GM12878 (cell line): ENCODE measurements at regions not wholly inside any gene's neighbourhood (a gene's known extent, or its start where the extent isn't known, plus 50 kb on each side); places are given as distances from the start of the nearest gene placed in this dataset.

Source experiments
- ATAC-seq: fragments of 200-7000 bp; cut with Tn5 transposase; 3 replicates; pipeline ENCODE4 v1.9.1; 2020; ENCODE audit warnings: mild to moderate bottlenecking, moderate library complexity
- BruUV-seq: library from RNA; stranded (reverse); fragments of 400-500 nt; replicated peaks from 2 replicates; lab custom pipeline; 2021; lab: Mats Ljungman, UMichigan
- CTCF ChIA-PET: fragments of 300-600 bp; sonication (Branson Sonifier 250); formaldehyde crosslinking; extraction: SDS; loops from one replicate; lab custom pipeline; 2021; ENCODE audit warnings: inconsistent platforms; lab: Yijun Ruan, JAX
- POLR2A ChIA-PET: fragments of 350-600 bp; formaldehyde crosslinking; extraction: SDS; loops from one replicate; lab custom pipeline; 2021; ENCODE audit warnings: inconsistent platforms; lab: Charles Lee
- RAD21 ChIA-PET: fragments of 300-600 bp; sonication (Branson Sonifier 250); formaldehyde crosslinking; loops from one replicate; lab custom pipeline; 2023; ENCODE audit warnings: antibody characterized with exemption; ENCODE audit not compliant: unreplicated experiment; lab: Charles Lee
- SMC1A ChIA-PET: fragments of 300-600 bp; sonication (Branson Sonifier 250); formaldehyde crosslinking; loops from one replicate; lab custom pipeline; 2023; ENCODE audit not compliant: unreplicated experiment, uncharacterized antibody; lab: Charles Lee
- DNase-seq: peaks from one replicate; pipeline ENCODE4 v3.0.0-alpha.2; 2011; ENCODE audit warnings: low read depth, low spot score
- FAIRE-seq: peaks from 3 replicates; lab custom pipeline; 2011; peaks lifted over from hg19 to GRCh38; lab: Jason Lieb, UNC
- H2AFZ ChIP-seq: 2 replicates; pipeline ENCODE4 v1.6.0; 2011; ENCODE audit warnings: low read depth, low read length, control low read depth; ENCODE audit not compliant: control insufficient read depth
- H3K27ac ChIP-seq: 2 replicates; pipeline ENCODE4 v1.5.1; 2011; ENCODE audit warnings: control low read depth; ENCODE audit not compliant: control insufficient read depth, insufficient read depth
- H3K27me3 ChIP-seq, 2 experiments: replicated peaks in 1 of 2; 2 replicates each; pipeline versions ENCODE4 v1.6.0 to v1.6.1; 2011; ENCODE audit warnings: low read length in 1 of 2; ENCODE audit not compliant: control insufficient read depth in 2 of 2, insufficient read depth in 2 of 2
- H3K36me3 ChIP-seq, 2 experiments: 2 replicates each; pipeline ENCODE4 v1.5.1; 2011; ENCODE audit warnings: low read length in 1 of 2; ENCODE audit not compliant: control insufficient read depth in 2 of 2, insufficient read depth in 2 of 2
- H3K4me1 ChIP-seq: 2 replicates; pipeline ENCODE4 v1.6.1; 2011; ENCODE audit warnings: mild to moderate bottlenecking, low read length, moderate library complexity, mixed read lengths; ENCODE audit not compliant: control insufficient read depth, insufficient read depth
- H3K4me2 ChIP-seq: 2 replicates; pipeline ENCODE4 v1.6.0; 2011; ENCODE audit warnings: control low read depth; ENCODE audit not compliant: control insufficient read depth, insufficient read depth
- H3K4me3 ChIP-seq: fragments of 200-600 bp; sonication (generic); 2 replicates; pipeline ENCODE4 v1.5.1; 2016
- H3K79me2 ChIP-seq: 2 replicates; pipeline ENCODE4 v1.6.0; 2011; ENCODE audit warnings: low read length; ENCODE audit not compliant: control insufficient read depth, insufficient read depth
- H3K9ac ChIP-seq: 2 replicates; pipeline ENCODE4 v1.8.0; 2011; ENCODE audit warnings: low read length, control low read depth, mixed read lengths; ENCODE audit not compliant: control insufficient read depth, insufficient read depth
- H3K9me3 ChIP-seq: replicated peaks from 3 replicates; pipeline ENCODE4 v1.5.1; 2011; ENCODE audit warnings: mild to moderate bottlenecking, low read length; ENCODE audit not compliant: control insufficient read depth, insufficient read depth
- H4K20me1 ChIP-seq: 2 replicates; pipeline ENCODE4 v1.6.0; 2011; ENCODE audit not compliant: control insufficient read depth, insufficient read depth
- CTCF ChIP-seq, 3 experiments: IDR thresholded peaks in 2 of 3; conservative IDR thresholded peaks in 1 of 3; 2 replicates each; pipeline ENCODE4 v1.5.1; 2011; ENCODE audit warnings: low read depth in 3 of 3, low read length in 3 of 3, mild to moderate bottlenecking in 3 of 3, control low read depth in 2 of 3, moderate library complexity in 2 of 3, inconsistent platforms in 1 of 3, mixed read lengths in 1 of 3; ENCODE audit not compliant: control insufficient read depth in 2 of 3, insufficient read depth in 1 of 3; ENCODE audit errors: extremely low read depth in 1 of 3
- ESRRA ChIP-seq: IDR thresholded peaks from 2 replicates; pipeline ENCODE4 v1.6.1; 2012; ENCODE audit warnings: mild to moderate bottlenecking, low read length, improper control_type of control experiment
- NFYB ChIP-seq: IDR thresholded peaks from 2 replicates; pipeline ENCODE4 v1.6.1; 2011; ENCODE audit warnings: low read depth, mild to moderate bottlenecking, low read length, improper control_type of control experiment, moderate library complexity; ENCODE audit not compliant: insufficient read depth
- PAX5 ChIP-seq: IDR thresholded peaks from 2 replicates; pipeline ENCODE4 v1.6.1; 2011; ENCODE audit warnings: low read depth, low read length, borderline replicate concordance
- RB1 ChIP-seq: fragments of 450-650 bp; formaldehyde crosslinking; IDR thresholded peaks from 2 replicates; pipeline ENCODE4 v1.6.1; 2017; ENCODE audit warnings: mild to moderate bottlenecking, borderline replicate concordance
- RELB ChIP-seq: fragments of 450-650 bp; IDR thresholded peaks from 2 replicates; pipeline ENCODE4 v1.6.1; 2017; ENCODE audit warnings: low read depth, mild to moderate bottlenecking, moderate library complexity
- RUNX3 ChIP-seq: IDR thresholded peaks from 2 replicates; pipeline ENCODE4 v1.6.1; 2012; ENCODE audit warnings: low read length, inconsistent platforms
- TCF12 ChIP-seq: IDR thresholded peaks from 2 replicates; pipeline ENCODE4 v1.6.1; 2011; ENCODE audit warnings: low read depth, mild to moderate bottlenecking, low read length
- WRNIP1 ChIP-seq: IDR thresholded peaks from 2 replicates; pipeline ENCODE4 v1.6.1; 2011; ENCODE audit warnings: low read depth, low read length, improper control_type of control experiment, borderline replicate concordance
- WGBS: methylation state at CpG from one replicate; pipeline ENCODE4 v1.1.6; 2016; ENCODE audit warnings: low lambda C conversion rate; ENCODE audit not compliant: insufficient replicate concordance, insufficient coverage; ENCODE audit errors: missing lambda C conversion rate; 5-methylcytosine and 5-hydroxymethylcytosine counted together
- in situ Hi-C: fragments of 300-500 bp; cut with MboI; formaldehyde crosslinking; loops from 9 replicates; pipeline ENCODE4 v1.14.3; 2018; ENCODE audit warnings: mixed read lengths
- intact Hi-C: fragments of 100-400 bp; cut with micrococcal nuclease; formaldehyde crosslinking; loops from one replicate; pipeline ENCODE4 v1.14.2; 2022; ENCODE audit not compliant: unreplicated experiment

GRCh38 chr5:162360373-162360931 lies 292.9 kb downstream of the GABRG2 start:
- RAD21 ChIA-PET, result no interaction called here
- H3K36me3 ChIP-seq, result no peaks in the 10 kb centered on the region
- no peaks in the 10 kb centered on the region for H3K27me3 ChIP-seq
- WGBS, result 52% methylated on average over 1 of the region's 1 CpG
- intact Hi-C loops (no loop called here), in situ Hi-C loops (no loop called here)
- POLR2A ChIA-PET, result no interaction called here
- no peak overlapping the region for H2AFZ ChIP-seq
- H3K4me2 ChIP-seq, result no peak overlapping the region
- no peaks in the 10 kb centered on the region for H4K20me1 ChIP-seq
- no peak overlapping the region for H3K9ac ChIP-seq
- SMC1A ChIA-PET, result interaction anchor here (1.0 to 1.1 kb wide), 2 partner anchors 82 to 112 kb away, joined by 3 read pairs; no protein-coding TSS in a partner anchor
- FAIRE-seq (no peak), ATAC-seq (no peak), DNase-seq (no peak)
- BruUV-seq, result no TSS peak
- no peaks in the 10 kb centered on the region for H3K4me1 ChIP-seq
- no peaks in the 10 kb centered on the region for H3K79me2 ChIP-seq
- no peaks in the 10 kb centered on the region for H3K9me3 ChIP-seq
- CTCF ChIA-PET, result no interaction called here
- no peak overlapping the region for H3K4me3 ChIP-seq
- H3K27ac ChIP-seq, result no peak overlapping the region
- no peak for TF ChIP-seq PAX5
- TF ChIP-seq CTCF (IDR thresholded peaks at IDR 0.05 in 2 of 3, conservative IDR thresholded peaks at IDR 0.05 in 1 of 3; ENCODE audit: control insufficient read depth in 2 of 3, extremely low read depth in 1 of 3, insufficient read depth in 1 of 3, low read depth in 3 of 3, low read length in 3 of 3), result no peak
- no peak for TF ChIP-seq NFYB
- TF ChIP-seq RELB, result no peak
- TF ChIP-seq RUNX3, result no peak
- no peak for TF ChIP-seq WRNIP1
- TF ChIP-seq RB1, result no peak
- TF ChIP-seq TCF12, result no peak
- TF ChIP-seq ESRRA, result no peak
- TF ChIP-seq, all 136 proteins: peak for 0
